Trophoblast cell (in vitro differentiated cells and primary cell): ENCODE measurements at regions not wholly inside any gene's neighbourhood (a gene's known extent, or its start where the extent isn't known, plus 50 kb on each side); places are given as distances from the start of the nearest gene placed in this dataset.

ENCODE experiments used
- DNase-seq, 2 donors: peaks; one replicate each; pipeline ENCODE4 v3.0.0-alpha.2; 2016
- H2AFZ ChIP-seq: 2 replicates; pipeline ENCODE4 v1.6.1; 2013; ENCODE audit warnings: low read length, moderate library complexity, mild to moderate bottlenecking; ENCODE audit not compliant: insufficient read depth, poor library complexity
- H2AK5ac ChIP-seq: 2 replicates; pipeline ENCODE4 v1.6.1; 2013; ENCODE audit warnings: mild to moderate bottlenecking, low read length
- H2BK120ac ChIP-seq: 2 replicates; pipeline ENCODE4 v1.6.1; 2013; ENCODE audit warnings: low read length, mild to moderate bottlenecking, moderate library complexity; ENCODE audit not compliant: insufficient read depth, poor library complexity
- H2BK12ac ChIP-seq: 2 replicates; pipeline ENCODE4 v1.6.1; 2013; ENCODE audit warnings: mild to moderate bottlenecking, low read length, moderate library complexity
- H2BK5ac ChIP-seq: 2 replicates; pipeline ENCODE4 v1.6.1; 2013; ENCODE audit warnings: low read length, low read depth, moderate library complexity, mild to moderate bottlenecking; ENCODE audit not compliant: poor library complexity
- H3K14ac ChIP-seq: 2 replicates; pipeline ENCODE4 v1.6.1; 2013; ENCODE audit warnings: mild to moderate bottlenecking, low read length
- H3K18ac ChIP-seq: 2 replicates; pipeline ENCODE4 v1.6.1; 2013; ENCODE audit warnings: mild to moderate bottlenecking, low read length
- H3K23ac ChIP-seq: 2 replicates; pipeline ENCODE4 v1.6.1; 2013; ENCODE audit warnings: low read length
- H3K27ac ChIP-seq: 2 replicates; pipeline ENCODE4 v1.5.1; 2013; ENCODE audit warnings: low read depth, mild to moderate bottlenecking, inconsistent platforms, low read length, moderate library complexity
- H3K27me3 ChIP-seq: 2 replicates; pipeline ENCODE4 v1.6.1; 2013; ENCODE audit warnings: inconsistent platforms, mild to moderate bottlenecking, low read length, moderate library complexity; ENCODE audit not compliant: insufficient read depth
- H3K36me3 ChIP-seq, 2 experiments: 1 replicate in 1 of 2; 2 replicates in 1 of 2; pipeline ENCODE4 v1.6.1; 2013; ENCODE audit warnings: low read length in 2 of 2, mild to moderate bottlenecking in 2 of 2, moderate library complexity in 1 of 2; ENCODE audit not compliant: insufficient read depth in 2 of 2, control insufficient read depth in 1 of 2
- H3K4ac ChIP-seq: 2 replicates; pipeline ENCODE4 v1.6.1; 2013; ENCODE audit warnings: low read depth, mild to moderate bottlenecking, low read length, moderate library complexity
- H3K4me1 ChIP-seq, 2 experiments: 1 replicate in 1 of 2; 2 replicates in 1 of 2; pipeline ENCODE4 v1.6.1; 2013; ENCODE audit warnings: low read length in 2 of 2, mild to moderate bottlenecking in 2 of 2, moderate library complexity in 1 of 2; ENCODE audit not compliant: insufficient read depth in 2 of 2, control insufficient read depth in 1 of 2
- H3K4me2 ChIP-seq: 2 replicates; pipeline ENCODE4 v1.6.1; 2013; ENCODE audit warnings: inconsistent platforms, mild to moderate bottlenecking, low read length, moderate library complexity
- H3K4me3 ChIP-seq: 2 replicates; pipeline ENCODE4 v1.5.1; 2013; ENCODE audit warnings: mild to moderate bottlenecking, low read depth, low read length, inconsistent platforms
- H3K79me1 ChIP-seq: one replicate; pipeline ENCODE4 v1.6.1; 2013; ENCODE audit warnings: low read length
- H3K79me2 ChIP-seq: 2 replicates; pipeline ENCODE4 v1.6.1; 2013; ENCODE audit warnings: low read length, mild to moderate bottlenecking; ENCODE audit not compliant: control insufficient read depth, insufficient read depth, poor library complexity
- H3K9ac ChIP-seq: 2 replicates; pipeline ENCODE4 v1.6.1; 2013; ENCODE audit warnings: mild to moderate bottlenecking, low read length
- H3K9me3 ChIP-seq: 2 replicates; pipeline ENCODE4 v1.6.1; 2013; ENCODE audit warnings: low read depth, mild to moderate bottlenecking, control low read depth, inconsistent platforms, low read length; ENCODE audit not compliant: insufficient read depth
- H4K12ac ChIP-seq: 2 replicates; pipeline ENCODE4 v1.6.1; 2013; ENCODE audit warnings: low read depth, mild to moderate bottlenecking, low read length, moderate library complexity
- H4K8ac ChIP-seq: 2 replicates; pipeline ENCODE4 v1.6.1; 2013; ENCODE audit warnings: low read depth, mild to moderate bottlenecking, low read length, moderate library complexity
- H4K91ac ChIP-seq: one replicate; pipeline ENCODE4 v1.6.1; 2013; ENCODE audit warnings: low read depth, mild to moderate bottlenecking, low read length, moderate library complexity
- whole genome bisulfite sequencing: extraction: QIAGEN DNeasy Blood & Tissue Kit; methylation state at CpG from one replicate; pipeline ENCODE4 v1.1.7; 2013; ENCODE audit warnings: missing lambda C conversion rate; ENCODE audit not compliant: insufficient read length, insufficient coverage; ENCODE audit errors: extremely low coverage; 5-methylcytosine and 5-hydroxymethylcytosine counted together

- no peak overlapping the region for H3K4ac ChIP-seq
- H2BK12ac ChIP-seq, result no peak overlapping the region
- H3K9ac ChIP-seq, result no peak overlapping the region
- no peak overlapping the region for H2AK5ac ChIP-seq
- no peak overlapping the region for H3K4me3 ChIP-seq
- no peak overlapping the region for H4K8ac ChIP-seq
- no peaks in the 10 kb centered on the region for H3K4me1 ChIP-seq
- no peak overlapping the region for H3K23ac ChIP-seq
- H2AFZ ChIP-seq, result no peak overlapping the region
- no peak overlapping the region for H3K18ac ChIP-seq
- no peaks in the 10 kb centered on the region for H3K9me3 ChIP-seq
- WGBS, result no CpG with 5 or more reads among the region's 1 CpG
- DNase-seq, result no peak
- no peak overlapping the region for H3K27ac ChIP-seq
- H3K79me1 ChIP-seq, result no peaks in the 10 kb centered on the region
- no peak overlapping the region for H4K91ac ChIP-seq
- H3K4me2 ChIP-seq, result no peak overlapping the region
- H3K27me3 ChIP-seq, result no peaks in the 10 kb centered on the region
- no peak overlapping the region for H2BK120ac ChIP-seq
- H3K14ac ChIP-seq, result no peak overlapping the region
- H2BK5ac ChIP-seq, result no peak overlapping the region
- H4K12ac ChIP-seq, result no peak overlapping the region
- H3K36me3 ChIP-seq, result no peaks in the 10 kb centered on the region
- no peaks in the 10 kb centered on the region for H3K79me2 ChIP-seq
These were observed 79.4 kb upstream of the ARID5B start for GRCh38 chr10:61822096-61822495.

GRCh38 chr10:61822781-61823230, 78.7 kb upstream of the ARID5B start:
- Histone ChIP-seq H2BK120ac (no peak overlapping the region), H3K4me2 (no peak overlapping the region), H3K23ac (no peak overlapping the region), H3K9me3 (no peaks in the 10 kb centered on the region), H3K9ac (no peak overlapping the region), H3K79me2 (no peaks in the 10 kb centered on the region), H3K14ac (no peak overlapping the region), H2AK5ac (no peak overlapping the region), H3K4me1 (no peaks in the 10 kb centered on the region), H3K36me3 (no peaks in the 10 kb centered on the region), H3K4ac (no peak overlapping the region), H4K12ac (no peak overlapping the region), H2AFZ (no peak overlapping the region), H3K4me3 (no peak overlapping the region), H3K27ac (no peak overlapping the region), H3K27me3 (no peaks in the 10 kb centered on the region), H3K79me1 (no peaks in the 10 kb centered on the region), H2BK12ac (no peak overlapping the region), H4K8ac (no peak overlapping the region), H2BK5ac (no peak overlapping the region), H3K18ac (no peak overlapping the region), H4K91ac (no peak overlapping the region)
- no CpG with 5 or more reads among the region's 3 CpGs for WGBS
- DNase-seq, result no peak

GRCh38 chr10:61825001-61825400, 76.5 kb upstream of the ARID5B start:
- Histone ChIP-seq H3K27ac (no peak overlapping the region), H3K36me3 (no peaks in the 10 kb centered on the region), H3K9me3 (no peaks in the 10 kb centered on the region), H3K4me2 (no peak overlapping the region), H3K23ac (no peak overlapping the region), H2AFZ (no peak overlapping the region), H3K4me3 (no peak overlapping the region), H2AK5ac (no peak overlapping the region), H3K18ac (no peak overlapping the region), H3K79me1 (no peaks in the 10 kb centered on the region), H3K27me3 (no peaks in the 10 kb centered on the region), H4K91ac (no peak overlapping the region), H3K14ac (no peak overlapping the region), H2BK120ac (no peak overlapping the region), H3K79me2 (no peaks in the 10 kb centered on the region), H4K8ac (no peak overlapping the region), H4K12ac (no peak overlapping the region), H2BK12ac (no peak overlapping the region), H3K9ac (no peak overlapping the region), H3K4ac (no peak overlapping the region), H3K4me1 (no peaks in the 10 kb centered on the region), H2BK5ac (no peak overlapping the region)
- WGBS, result no CpG with 5 or more reads among the region's 5 CpGs
- no peak for DNase-seq

- H2BK5ac ChIP-seq, result no peak overlapping the region
These were observed 75.9 kb upstream of the ARID5B start for GRCh38 chr10:61825628-61826027.

More at GRCh38 chr10:61825628-61826027, 75.9 kb upstream of the ARID5B start:
- Histone ChIP-seq H3K23ac (no peak overlapping the region), H3K79me2 (no peaks in the 10 kb centered on the region), H4K8ac (no peak overlapping the region), H4K12ac (no peak overlapping the region), H3K4me1 (peaks cover 0 to 3% of the 10 kb centered on the region in 2 experiments), H2BK12ac (no peak overlapping the region), H3K4me3 (no peak overlapping the region), H3K27ac (no peak overlapping the region), H3K4ac (no peak overlapping the region), H3K9ac (no peak overlapping the region), H3K18ac (no peak overlapping the region), H2AFZ (no peak overlapping the region), H3K14ac (no peak overlapping the region), H2BK120ac (no peak overlapping the region), H3K9me3 (no peaks in the 10 kb centered on the region), H3K79me1 (no peaks in the 10 kb centered on the region), H3K4me2 (no peak overlapping the region), H4K91ac (no peak overlapping the region), H3K36me3 (no peaks in the 10 kb centered on the region), H2AK5ac (no peak overlapping the region), H3K27me3 (no peaks in the 10 kb centered on the region)
- no peak for DNase-seq
- WGBS, result no CpG with 5 or more reads among the region's 4 CpGs
